H1 (cell line): ENCODE measurements at regions not wholly inside any gene's neighbourhood (a gene's known extent, or its start where the extent isn't known, plus 50 kb on each side); places are given as distances from the start of the nearest gene placed in this dataset.

Experiments
- BACH1 ChIP-seq: IDR thresholded peaks from 2 replicates; pipeline ENCODE4 v1.6.1; 2012; ENCODE audit warnings: low read length, improper control_type of control experiment
- CBX8 ChIP-seq: fragments of 300-800, 300-1000 bp; sonication (generic); IDR thresholded peaks from 2 replicates; pipeline ENCODE4 v1.7.1; 2016; ENCODE audit warnings: low read depth, low read length, borderline replicate concordance
- CHD1 ChIP-seq: IDR thresholded peaks from 2 replicates; pipeline ENCODE4 v1.6.1; 2012; ENCODE audit warnings: low read depth, low read length, improper control_type of control experiment
- RAD21 ChIP-seq, 2 experiments: IDR thresholded peaks in 1 of 2; conservative IDR thresholded peaks in 1 of 2; 2 replicates each; pipeline ENCODE4 v1.6.1; 2011; ENCODE audit warnings: low read depth in 2 of 2, low read length in 2 of 2, improper control_type of control experiment in 1 of 2, inconsistent platforms in 1 of 2, mild to moderate bottlenecking in 1 of 2, moderate library complexity in 1 of 2
- RFX5 ChIP-seq: IDR thresholded peaks from 2 replicates; pipeline ENCODE4 v1.6.1; 2011; ENCODE audit warnings: low read depth, low read length, improper control_type of control experiment, borderline replicate concordance
- RNF2 ChIP-seq: fragments of 200-900, 300-1000 bp; sonication (generic); IDR thresholded peaks from 2 replicates; pipeline ENCODE4 v1.7.1; 2016; ENCODE audit warnings: borderline replicate concordance, low read depth, mild to moderate bottlenecking, antibody characterized with exemption, low read length; ENCODE audit not compliant: poor library complexity, severe bottlenecking; ENCODE audit errors: missing control alignments
- SIRT6 ChIP-seq: IDR thresholded peaks from one replicate; pipeline ENCODE4 v1.7.1; 2012; ENCODE audit warnings: low read length, inconsistent platforms
- SP1 ChIP-seq: IDR thresholded peaks from 2 replicates; pipeline ENCODE4 v1.6.1; 2011; ENCODE audit warnings: low read depth, low read length
- SP2 ChIP-seq: IDR thresholded peaks from 2 replicates; pipeline ENCODE4 v1.6.1; 2012; ENCODE audit warnings: mild to moderate bottlenecking, low read length, inconsistent platforms
- SUZ12 ChIP-seq: fragments of 200-600 bp; sonication (generic); IDR thresholded peaks from 2 replicates; pipeline ENCODE4 v1.6.1; 2012; ENCODE audit warnings: mild to moderate bottlenecking, inconsistent platforms, low read length, moderate library complexity, mixed read lengths
- TAF1 ChIP-seq: IDR thresholded peaks from 2 replicates; pipeline ENCODE4 v1.6.1; 2011; ENCODE audit warnings: mild to moderate bottlenecking, low read depth, low read length
- TAF7 ChIP-seq: optimal IDR thresholded peaks from 2 replicates; pipeline ENCODE3; 2011; ENCODE audit warnings: low read depth, mild to moderate bottlenecking, inconsistent platforms, low read length, moderate library complexity, borderline replicate concordance

GRCh38 chr14:27164139-27164538 is 566.3 kb upstream of the NOVA1 start (continued):
- TF ChIP-seq SP2 (no peak), BACH1 (no peak), SUZ12 (no peak), TAF1 (no peak), CBX8 (no peak), SIRT6 (no peak), SP1 (no peak), RFX5 (no peak), TAF7 (no peak), CHD1 (no peak), RNF2 (no peak), RAD21 (IDR thresholded peaks at IDR 0.05 in 1 of 2, conservative IDR thresholded peaks at IDR 0.05 in 1 of 2; ENCODE audit: low read depth in 2 of 2, low read length in 2 of 2) (no peak)
- TF ChIP-seq, all 59 proteins: peak for 0
